CD4-positive, alpha-beta T cell treated with Interleukin-1 beta for 1 hour (primary cell): ENCODE measurements at regions not wholly inside any gene's neighbourhood (a gene's known extent, or its start where the extent isn't known, plus 50 kb on each side); places are given as distances from the start of the nearest gene placed in this dataset.

Source experiments
- DNase-seq, 2 donors: peaks; one replicate each; pipeline ENCODE4 v3.0.0-alpha.2; 2020 to 2022

DNA sequence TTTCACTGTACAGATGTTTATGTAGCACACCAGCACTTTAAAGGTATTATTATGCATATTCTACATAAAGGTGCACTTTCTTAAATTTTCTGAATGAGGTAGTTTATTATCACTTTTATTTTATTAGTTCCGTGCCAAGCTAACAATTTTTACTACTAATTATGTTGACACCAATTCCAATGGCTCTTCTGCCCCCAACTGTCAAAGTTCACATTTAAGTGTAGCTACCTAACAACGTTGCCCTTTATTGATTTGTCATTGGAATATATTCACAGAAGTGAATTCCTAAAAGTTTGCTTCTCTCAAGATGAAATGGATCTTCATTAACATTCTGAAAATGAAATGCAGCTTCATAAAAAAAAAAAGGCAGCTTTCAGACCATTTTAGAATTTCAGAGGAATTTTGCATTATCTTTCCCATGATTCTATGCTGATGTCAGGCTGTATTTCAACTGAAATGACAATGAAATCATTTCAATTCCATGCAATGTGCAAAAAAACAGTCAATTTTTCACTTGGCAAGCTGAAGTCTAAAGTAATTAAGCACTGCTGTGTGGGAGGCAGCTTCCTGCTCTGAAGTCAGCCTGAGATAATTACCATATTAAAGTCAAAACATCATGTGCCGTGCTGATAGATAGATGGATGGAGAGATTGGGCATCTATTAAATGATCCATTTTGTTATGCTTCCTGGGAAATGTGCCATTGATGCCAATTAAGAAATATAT lies 229.2 kb downstream of the TTLL7 start:
- no peak for DNase-seq

GRCh38 chr1:83769072-83769471 lies 229.9 kb downstream of the TTLL7 start:
- no peak for DNase-seq

- no peak for DNase-seq
Observed at GRCh38 chr1:83766241-83766691, 232.7 kb downstream of the TTLL7 start.

GRCh38 chr1:83765125-83765524 lies 233.8 kb downstream of the TTLL7 start:
- DNase-seq = no peak

GRCh38 chr1:83764209-83764608 lies 234.7 kb downstream of the TTLL7 start:
- no peak for DNase-seq

DNA sequence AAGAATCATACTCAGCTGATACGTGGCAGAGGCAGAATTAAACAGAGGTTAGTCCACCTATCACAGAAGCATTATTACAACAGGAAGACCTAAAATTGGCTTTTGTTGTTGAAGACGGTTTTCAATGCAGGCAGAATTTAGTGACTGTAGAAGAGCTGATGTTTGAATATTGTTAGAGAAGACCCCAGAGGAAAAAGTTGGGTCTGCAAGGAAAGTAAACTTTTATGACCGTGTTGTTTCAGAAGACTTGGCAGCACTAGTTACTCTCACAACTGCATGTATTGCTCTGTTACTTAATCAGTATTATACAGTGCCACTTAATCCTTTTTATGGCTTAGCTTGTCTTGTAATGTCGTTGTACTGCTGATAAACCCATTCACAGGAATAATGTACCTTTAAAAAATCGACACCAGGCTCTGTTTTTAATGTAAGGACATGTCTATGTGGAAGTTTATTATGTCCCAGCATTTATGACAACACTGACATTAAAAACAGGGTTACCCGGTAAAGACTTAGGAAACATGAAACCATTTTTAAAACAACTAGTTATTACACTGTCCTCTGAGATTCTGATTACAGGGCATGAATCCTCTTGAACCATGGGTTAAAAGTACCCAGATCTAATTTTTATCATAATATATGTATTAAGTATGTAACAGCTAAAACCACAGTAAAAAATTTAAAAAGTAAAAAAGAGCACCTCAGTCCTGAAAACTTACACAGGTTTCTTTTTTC lies 235.4 kb downstream of the TTLL7 start:
- no peak for DNase-seq

DNA sequence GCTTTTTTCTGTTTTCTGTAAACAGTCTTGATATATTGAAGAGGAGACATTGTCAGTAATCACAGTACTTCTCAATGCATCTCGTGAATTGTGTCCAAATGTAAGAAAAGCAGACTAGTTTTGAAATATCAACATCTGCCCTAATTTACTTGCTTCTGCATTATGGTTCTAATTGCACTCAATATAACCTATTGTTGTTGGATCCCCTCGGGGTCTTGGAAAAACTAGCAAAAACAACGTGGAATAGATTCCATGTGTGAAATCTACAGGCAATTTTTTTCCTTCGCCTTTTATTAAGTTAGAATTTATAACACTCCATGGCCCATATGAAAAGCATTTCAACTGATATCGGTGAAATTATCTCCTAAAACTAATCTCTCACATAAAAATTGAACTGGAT lies 236.5 kb downstream of the TTLL7 start:
- DNase-seq = no peak

DNA sequence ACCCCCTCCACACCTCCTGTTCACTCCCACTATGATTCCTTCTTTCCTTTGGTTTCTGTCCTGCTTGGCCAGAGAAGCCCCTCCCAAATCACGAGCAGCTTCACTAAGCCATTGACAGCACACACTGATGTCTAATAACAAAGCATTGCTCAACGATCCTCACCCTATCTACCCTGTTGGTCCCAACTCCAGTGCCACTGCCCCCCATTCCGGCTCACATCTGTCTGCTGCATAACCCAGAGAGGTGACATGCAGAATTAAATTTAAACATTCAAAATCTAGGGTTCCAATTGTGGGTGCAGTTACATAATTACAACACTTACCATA lies 236.9 kb downstream of the TTLL7 start:
- no peak for DNase-seq

GRCh38 chr1:83761167-83762038 lies 237.5 kb downstream of the TTLL7 start:
- peak in 1 of 2 donors; percentile 58 for DNase-seq

DNA sequence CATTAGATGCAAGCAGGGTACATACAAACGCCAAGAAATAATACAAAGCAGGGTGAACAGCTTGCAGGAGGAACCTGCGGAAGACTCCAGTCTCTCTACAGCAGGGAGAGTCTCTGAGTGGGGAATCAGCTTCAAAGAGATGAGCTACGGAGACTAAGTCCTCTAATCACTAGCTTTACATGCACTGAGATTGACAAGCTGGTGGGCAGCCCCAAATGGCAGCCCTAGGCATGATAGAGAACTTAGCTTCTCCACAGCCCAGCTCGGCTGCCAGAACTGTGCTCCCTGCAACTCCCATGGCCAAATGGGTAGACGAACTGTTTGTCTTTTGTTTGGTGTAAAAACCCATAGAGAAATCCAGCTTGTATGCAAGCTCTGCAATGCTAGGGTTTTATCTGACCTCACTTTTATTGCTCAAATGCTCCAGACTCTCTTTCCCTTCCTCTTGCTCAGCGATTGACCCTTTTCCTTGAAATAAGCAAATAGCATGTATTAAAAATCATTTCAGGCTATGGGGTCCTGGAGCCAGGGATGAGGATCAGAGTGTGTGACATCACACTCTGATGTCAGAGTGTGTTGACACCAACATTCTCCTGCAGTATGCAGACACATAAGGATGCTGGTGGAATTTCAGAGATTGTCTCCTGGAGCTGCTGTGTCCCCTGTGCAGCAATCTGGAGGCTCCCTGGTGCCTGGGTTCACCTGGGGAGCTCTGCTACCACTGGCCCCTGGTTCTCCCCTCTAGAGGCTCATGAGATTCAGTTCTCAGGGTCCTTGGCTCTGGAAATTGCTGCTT lies 238.5 kb downstream of the TTLL7 start:
- DNase-seq = no peak

DNA sequence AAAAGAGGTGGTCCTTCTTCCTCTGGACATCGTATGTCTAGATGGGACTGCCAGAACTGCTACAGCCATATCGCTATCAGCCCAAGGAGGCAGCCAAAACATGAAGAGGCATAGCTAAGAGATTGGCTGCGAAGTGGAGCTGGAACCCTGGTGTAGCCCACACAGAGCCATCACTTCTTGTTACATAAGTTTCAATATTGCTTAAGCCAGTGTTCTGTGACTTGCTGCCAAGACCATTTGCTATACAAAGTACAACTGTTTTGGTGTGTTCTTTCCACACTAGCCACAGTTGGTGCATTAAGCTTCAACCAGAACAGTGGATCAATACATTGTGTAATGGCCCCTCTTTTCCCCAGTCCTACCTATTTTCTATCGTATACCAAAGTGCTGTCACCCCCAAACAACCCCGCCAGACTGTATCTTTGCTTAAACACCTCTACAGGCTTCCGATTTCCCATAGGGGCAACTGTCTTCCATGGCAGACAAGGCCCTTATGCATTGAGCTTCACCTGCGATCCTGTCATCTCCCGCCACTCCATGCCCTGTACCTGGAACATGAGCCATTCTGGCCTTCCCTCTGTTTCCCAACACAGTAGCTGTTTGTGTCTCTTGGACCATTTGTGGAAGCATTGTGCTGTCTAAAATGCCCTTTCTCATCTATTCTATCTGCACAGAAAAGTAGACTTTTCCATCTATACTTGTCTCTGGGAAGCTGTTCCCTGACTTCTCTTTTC lies 241.8 kb downstream of the TTLL7 start:
- DNase-seq = no peak

GRCh38 chr1:83751602-83752001 lies 247.3 kb downstream of the TTLL7 start:
- DNase-seq = no peak

DNA sequence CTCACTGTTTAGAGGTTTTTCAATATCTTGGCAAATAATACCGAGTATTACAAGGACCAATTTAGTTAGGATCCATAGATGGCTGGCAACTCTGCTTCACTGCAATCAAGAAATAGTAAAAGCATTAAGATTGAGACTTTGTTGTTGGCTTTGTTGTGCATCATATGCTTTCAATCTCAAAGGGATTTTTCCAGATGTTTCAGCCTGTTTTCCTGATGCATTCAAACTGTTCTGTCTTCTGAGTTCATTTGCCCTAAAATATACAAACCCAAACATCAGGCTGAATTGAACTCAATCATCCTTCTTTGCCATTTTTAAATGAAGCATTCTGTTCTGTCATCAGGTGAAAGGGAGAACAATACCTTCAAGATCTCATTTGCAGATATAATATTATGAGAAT lies 248.7 kb downstream of the TTLL7 start:
- no peak for DNase-seq

DNA sequence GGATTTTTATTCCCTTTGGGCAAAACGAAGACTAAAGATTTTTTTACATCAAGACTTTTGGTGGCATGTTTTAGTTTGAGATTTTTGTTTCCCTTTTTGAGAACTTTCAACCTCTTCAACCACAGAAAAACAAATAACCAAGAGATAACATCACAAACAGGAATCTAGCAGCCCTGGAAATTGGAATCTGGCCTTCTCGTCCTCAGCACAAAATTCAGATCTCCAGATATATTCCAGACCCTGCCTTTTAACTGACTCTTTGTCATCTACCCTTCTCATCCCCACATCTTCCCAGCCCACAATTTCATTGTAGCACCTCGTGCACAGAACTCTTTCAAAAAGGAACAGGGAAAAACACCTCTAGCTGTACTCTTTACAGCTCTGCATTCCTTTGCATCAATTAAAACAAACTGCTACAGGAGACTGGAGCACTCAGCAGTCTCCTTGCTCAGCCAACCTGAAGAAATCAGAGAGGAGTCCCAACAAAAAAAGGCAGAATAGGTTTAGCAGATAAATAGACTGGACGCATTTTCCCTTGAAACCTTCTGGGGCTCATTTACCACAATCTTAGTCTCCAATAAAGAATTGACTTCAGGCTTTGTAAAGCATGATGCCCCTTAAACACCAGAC lies 251.0 kb downstream of the TTLL7 start:
- DNase-seq = no peak

GRCh38 chr1:83746234-83746633 lies 252.7 kb downstream of the TTLL7 start:
- no peak for DNase-seq

DNA sequence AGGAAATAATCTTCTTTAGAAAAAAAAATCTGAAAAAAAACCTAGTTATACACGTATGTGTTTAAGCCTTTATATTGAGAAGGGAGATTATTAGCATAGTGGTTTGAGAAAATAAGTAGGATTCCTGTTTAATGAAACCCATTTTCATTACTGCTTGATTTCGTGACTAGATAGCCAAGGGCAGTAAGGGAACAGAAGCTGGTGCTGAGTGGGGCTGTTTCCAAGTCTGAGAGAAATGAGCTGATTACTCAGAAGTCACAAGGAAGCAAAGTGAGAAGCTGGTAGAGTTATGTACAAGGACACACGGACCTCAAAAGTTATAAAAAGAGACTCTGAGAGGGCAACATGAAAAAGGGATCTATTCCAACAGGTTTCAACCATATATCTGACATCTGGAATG lies 256.5 kb downstream of the TTLL7 start:
- DNase-seq = no peak

GRCh38 chr1:83741770-83742169 lies 257.2 kb downstream of the TTLL7 start:
- DNase-seq = no peak

DNA sequence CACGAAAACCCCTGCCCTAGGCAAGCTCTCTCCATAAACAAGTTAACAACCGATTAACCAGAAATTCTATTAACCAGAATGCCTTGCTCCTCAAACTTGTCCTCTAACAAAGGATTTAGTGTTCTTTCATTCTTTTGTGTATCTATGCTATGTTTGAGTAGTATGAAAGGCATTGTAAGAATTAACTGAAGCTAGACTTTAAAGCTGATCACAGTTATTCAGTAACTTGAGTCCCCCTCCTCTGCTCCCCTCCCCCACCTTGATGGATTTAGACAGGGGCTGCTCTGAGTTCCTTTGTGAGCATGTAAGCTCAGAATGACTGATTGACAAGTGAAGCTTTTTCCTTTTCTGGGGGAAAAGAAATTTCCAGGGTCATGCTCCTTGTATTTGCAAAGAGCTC lies 257.6 kb downstream of the TTLL7 start:
- no peak for DNase-seq

- DNase-seq = no peak
Observed at GRCh38 chr1:83735526-83735925, 263.4 kb downstream of the TTLL7 start.

GRCh38 chr1:83734420-83734819 lies 264.5 kb downstream of the TTLL7 start:
- no peak for DNase-seq

GRCh38 chr1:83725735-83726360 lies 273.1 kb downstream of the TTLL7 start:
- no peak for DNase-seq
